K562 (cell line): ENCODE measurements at regions not wholly inside any gene's neighbourhood (a gene's known extent, or its start where the extent isn't known, plus 50 kb on each side); places are given as distances from the start of the nearest gene placed in this dataset.
A peak's percentile ranks its signal among the peaks of the same experiment; 100 is the strongest.

ENCODE experiments used
- ARID4B ChIP-seq: sonication (generic); formaldehyde crosslinking; IDR thresholded peaks from 2 replicates; pipeline ENCODE4 v1.8.0; 2022; ENCODE audit warnings: mild to moderate bottlenecking, missing genetic modification reagents
- CCAR2 ChIP-seq: fragments of 200-400 bp; formaldehyde crosslinking; IDR thresholded peaks from 2 replicates; pipeline ENCODE4 v1.6.1; 2017; ENCODE audit warnings: mild to moderate bottlenecking, low read depth, low read length
- ETS2 ChIP-seq: IDR thresholded peaks from 2 replicates; pipeline ENCODE4 v1.6.1; 2016; ENCODE audit warnings: borderline replicate concordance, missing genetic modification characterization, mild to moderate bottlenecking, moderate library complexity, missing compliant biosample characterization; ENCODE audit not compliant: poor library complexity, severe bottlenecking
- FOXA1 ChIP-seq: fragments of 450-650 bp; IDR thresholded peaks from 2 replicates; pipeline ENCODE4 v1.6.1; 2016; ENCODE audit warnings: mild to moderate bottlenecking, borderline replicate concordance
- GABPA ChIP-seq: fragments of 200-800 bp; sonication (Bioruptor generic); conservative IDR thresholded peaks from 2 replicates; pipeline ENCODE4 v1.6.1; 2016; ENCODE audit warnings: low read depth, missing genetic modification characterization, missing compliant biosample characterization
- GABPB2 ChIP-seq: fragments of 250-450 bp; sonication (Bioruptor Pico); conservative IDR thresholded peaks from 2 replicates; pipeline ENCODE4 v1.5.1; 2021; ENCODE audit warnings: mild to moderate bottlenecking
- HDAC6 ChIP-seq: IDR thresholded peaks from 2 replicates; pipeline ENCODE4 v1.6.1; 2012; ENCODE audit warnings: low read depth, mild to moderate bottlenecking, control low read depth, inconsistent platforms, low read length, moderate library complexity
- RFX5 ChIP-seq: IDR thresholded peaks from 2 replicates; pipeline ENCODE4 v1.6.1; 2011; ENCODE audit warnings: low read depth, mild to moderate bottlenecking, improper control_type of control experiment, low read length
- SAP30 ChIP-seq: fragments of 200-600 bp; sonication (generic); IDR thresholded peaks from 2 replicates; pipeline ENCODE4 v1.6.1; 2012; ENCODE audit warnings: borderline replicate concordance, low read depth, mild to moderate bottlenecking, moderate library complexity, low read length, control low read depth, inconsistent platforms; ENCODE audit not compliant: insufficient read depth, poor library complexity, severe bottlenecking
- STAT5A ChIP-seq: IDR thresholded peaks from 2 replicates; pipeline ENCODE4 v1.6.1; 2012; ENCODE audit warnings: low read length, inconsistent platforms, borderline replicate concordance
- ZNF280B ChIP-seq: fragments of 250-450 bp; sonication (Bioruptor Pico); IDR thresholded peaks from 2 replicates; pipeline ENCODE4 v1.5.1; 2021; ENCODE audit warnings: mild to moderate bottlenecking
- ZNF347 ChIP-seq: fragments of 450-650 bp; formaldehyde crosslinking; IDR thresholded peaks from 2 replicates; pipeline ENCODE4 v1.4.0; 2020; ENCODE audit warnings: low read depth, mild to moderate bottlenecking, moderate library complexity
- TF ChIP-seq, protein P1 (sequence below): fragments of 150-350 bp; IDR thresholded peaks from 2 replicates; pipeline ENCODE4 v1.6.1; 2014; ENCODE audit warnings: low read depth, mild to moderate bottlenecking, low read length, borderline replicate concordance
- TF ChIP-seq, protein P2 (sequence below): sonication (generic); formaldehyde crosslinking; IDR thresholded peaks from 2 replicates; pipeline ENCODE4 v1.5.0; 2020; ENCODE audit warnings: missing genetic modification reagents
- TF ChIP-seq, protein P3 (sequence below): sonication (generic); formaldehyde crosslinking; IDR thresholded peaks from 2 replicates; pipeline ENCODE4 v1.9.0; 2022; ENCODE audit warnings: mild to moderate bottlenecking, missing genetic modification reagents

- TF ChIP-seq, protein P1, sequence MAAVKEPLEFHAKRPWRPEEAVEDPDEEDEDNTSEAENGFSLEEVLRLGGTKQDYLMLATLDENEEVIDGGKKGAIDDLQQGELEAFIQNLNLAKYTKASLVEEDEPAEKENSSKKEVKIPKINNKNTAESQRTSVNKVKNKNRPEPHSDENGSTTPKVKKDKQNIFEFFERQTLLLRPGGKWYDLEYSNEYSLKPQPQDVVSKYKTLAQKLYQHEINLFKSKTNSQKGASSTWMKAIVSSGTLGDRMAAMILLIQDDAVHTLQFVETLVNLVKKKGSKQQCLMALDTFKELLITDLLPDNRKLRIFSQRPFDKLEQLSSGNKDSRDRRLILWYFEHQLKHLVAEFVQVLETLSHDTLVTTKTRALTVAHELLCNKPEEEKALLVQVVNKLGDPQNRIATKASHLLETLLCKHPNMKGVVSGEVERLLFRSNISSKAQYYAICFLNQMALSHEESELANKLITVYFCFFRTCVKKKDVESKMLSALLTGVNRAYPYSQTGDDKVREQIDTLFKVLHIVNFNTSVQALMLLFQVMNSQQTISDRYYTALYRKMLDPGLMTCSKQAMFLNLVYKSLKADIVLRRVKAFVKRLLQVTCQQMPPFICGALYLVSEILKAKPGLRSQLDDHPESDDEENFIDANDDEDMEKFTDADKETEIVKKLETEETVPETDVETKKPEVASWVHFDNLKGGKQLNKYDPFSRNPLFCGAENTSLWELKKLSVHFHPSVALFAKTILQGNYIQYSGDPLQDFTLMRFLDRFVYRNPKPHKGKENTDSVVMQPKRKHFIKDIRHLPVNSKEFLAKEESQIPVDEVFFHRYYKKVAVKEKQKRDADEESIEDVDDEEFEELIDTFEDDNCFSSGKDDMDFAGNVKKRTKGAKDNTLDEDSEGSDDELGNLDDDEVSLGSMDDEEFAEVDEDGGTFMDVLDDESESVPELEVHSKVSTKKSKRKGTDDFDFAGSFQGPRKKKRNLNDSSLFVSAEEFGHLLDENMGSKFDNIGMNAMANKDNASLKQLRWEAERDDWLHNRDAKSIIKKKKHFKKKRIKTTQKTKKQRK: no peak
- TF ChIP-seq SAP30: no peak
- TF ChIP-seq STAT5A: no peak
- TF ChIP-seq, protein P2, sequence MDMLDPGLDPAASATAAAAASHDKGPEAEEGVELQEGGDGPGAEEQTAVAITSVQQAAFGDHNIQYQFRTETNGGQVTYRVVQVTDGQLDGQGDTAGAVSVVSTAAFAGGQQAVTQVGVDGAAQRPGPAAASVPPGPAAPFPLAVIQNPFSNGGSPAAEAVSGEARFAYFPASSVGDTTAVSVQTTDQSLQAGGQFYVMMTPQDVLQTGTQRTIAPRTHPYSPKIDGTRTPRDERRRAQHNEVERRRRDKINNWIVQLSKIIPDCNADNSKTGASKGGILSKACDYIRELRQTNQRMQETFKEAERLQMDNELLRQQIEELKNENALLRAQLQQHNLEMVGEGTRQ (CRISPR knock-in tag): no peak
- TF ChIP-seq FOXA1: no peak
- no peak for TF ChIP-seq RFX5
- TF ChIP-seq ARID4B (CRISPR knock-in tag): peak; percentile 70; the same call in 1 of the 2 replicates
- no peak for TF ChIP-seq ZNF280B (CRISPR knock-in tag)
- TF ChIP-seq HDAC6: no peak
- no peak for TF ChIP-seq GABPB2 (CRISPR knock-in tag)
- TF ChIP-seq, protein P3, sequence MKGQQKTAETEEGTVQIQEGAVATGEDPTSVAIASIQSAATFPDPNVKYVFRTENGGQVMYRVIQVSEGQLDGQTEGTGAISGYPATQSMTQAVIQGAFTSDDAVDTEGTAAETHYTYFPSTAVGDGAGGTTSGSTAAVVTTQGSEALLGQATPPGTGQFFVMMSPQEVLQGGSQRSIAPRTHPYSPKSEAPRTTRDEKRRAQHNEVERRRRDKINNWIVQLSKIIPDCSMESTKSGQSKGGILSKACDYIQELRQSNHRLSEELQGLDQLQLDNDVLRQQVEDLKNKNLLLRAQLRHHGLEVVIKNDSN (CRISPR knock-in tag): 0 out of 2 replicates have a peak, but pooled peaks have one; percentile 15
- no peak for TF ChIP-seq CCAR2
- no peak for TF ChIP-seq ZNF347 (CRISPR knock-in tag)
- no peak for TF ChIP-seq ETS2 (tag)
- TF ChIP-seq GABPA (tag): no peak
Measured at GRCh38 chr22:22043296-22044078, 60.9 kb upstream of the TOP3B start (continued).
